ENCODE measurements at regions not wholly inside any gene's neighbourhood (a gene's known extent, or its start where the extent isn't known, plus 50 kb on each side); places are given as distances from the start of the nearest gene placed in this dataset.

DNA sequence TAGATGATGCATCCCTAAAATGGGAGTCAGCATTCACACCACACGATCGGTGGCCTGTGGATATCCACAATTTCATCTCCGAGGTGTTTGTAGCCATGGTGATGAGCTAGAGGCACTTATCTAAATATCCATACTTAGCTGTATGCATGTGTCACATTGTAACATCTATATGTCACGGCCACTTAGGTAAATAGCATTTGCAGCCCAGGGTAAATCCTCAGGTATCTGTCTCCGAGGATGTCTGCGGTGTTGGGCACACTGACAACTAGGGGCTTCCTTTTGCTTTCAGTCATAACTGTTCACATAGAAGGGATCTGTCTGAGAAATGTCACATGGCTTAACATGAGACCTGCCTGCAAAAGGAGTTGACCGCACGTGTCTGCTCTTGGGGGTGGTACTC lies 455.2 kb upstream of the ZFHX3 start:
- TF ChIP-seq EZH2 (IDR thresholded peaks at IDR 0.05; ENCODE audit: low read length, unreplicated experiment) = no peak
- TF ChIP-seq EZH2phosphoT487 (IDR thresholded peaks at IDR 0.05; ENCODE audit: borderline replicate concordance, low read length) = no peak
- TF ChIP-seq CTCF (conservative IDR thresholded peaks at IDR 0.05; ENCODE audit: low read depth, low read length) = no peak

Data from PC-3 (cell line).